ENCODE measurements at regions not wholly inside any gene's neighbourhood (a gene's known extent, or its start where the extent isn't known, plus 50 kb on each side); places are given as distances from the start of the nearest gene placed in this dataset.

DNA sequence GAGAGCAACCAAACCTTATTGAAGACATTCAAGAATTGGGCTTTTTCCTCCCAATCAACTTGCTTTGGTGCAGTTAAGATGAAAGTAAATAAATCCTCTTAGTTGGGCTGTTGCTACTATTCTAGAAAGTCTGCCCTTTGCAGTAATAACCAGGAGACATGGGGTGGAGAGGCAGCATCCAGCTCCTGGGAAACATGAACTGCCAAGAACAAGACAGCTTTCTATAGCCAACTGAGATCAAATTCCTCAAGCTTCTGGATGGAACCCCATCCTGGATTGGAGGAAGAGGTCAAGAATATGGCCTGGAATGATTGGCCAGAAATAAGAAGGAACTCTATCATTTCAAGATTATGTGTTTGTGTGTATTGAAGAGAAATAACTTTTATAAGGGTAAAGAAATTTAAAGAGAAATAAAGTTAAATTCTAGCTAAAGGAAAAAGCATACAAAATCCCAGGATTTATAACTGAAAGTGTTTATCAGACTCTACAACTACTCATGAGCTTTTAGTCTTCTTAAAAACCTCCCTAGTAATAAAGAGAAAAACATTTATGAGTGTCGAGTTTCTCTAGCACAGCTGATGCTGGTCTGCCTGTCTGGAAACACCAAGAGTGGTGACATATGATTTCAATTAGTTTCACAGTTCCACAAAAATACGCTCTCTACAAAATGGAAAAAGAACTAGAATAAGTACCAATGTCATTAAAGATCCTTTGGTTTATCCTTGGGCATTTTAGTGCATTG lies 70.1 kb upstream of the COL1A2 start:
- no peak for DNase-seq

DNA sequence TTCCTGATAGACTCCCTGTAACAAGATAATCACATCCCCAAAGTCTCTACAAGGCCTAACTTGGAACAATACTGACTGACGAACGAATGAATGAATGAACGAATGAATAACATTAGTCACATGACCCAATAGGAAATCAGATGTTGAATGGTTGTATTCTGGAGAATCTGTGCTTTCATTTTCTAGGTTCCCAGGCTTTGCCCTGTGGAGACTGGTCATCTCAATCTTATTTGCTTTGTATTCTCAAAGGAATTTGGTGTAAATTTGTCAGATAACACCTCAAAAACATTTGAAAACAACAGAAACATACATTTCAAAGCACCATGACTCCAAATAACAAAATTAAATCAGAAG lies 69.6 kb upstream of the COL1A2 start:
- DNase-seq = no peak

DNA sequence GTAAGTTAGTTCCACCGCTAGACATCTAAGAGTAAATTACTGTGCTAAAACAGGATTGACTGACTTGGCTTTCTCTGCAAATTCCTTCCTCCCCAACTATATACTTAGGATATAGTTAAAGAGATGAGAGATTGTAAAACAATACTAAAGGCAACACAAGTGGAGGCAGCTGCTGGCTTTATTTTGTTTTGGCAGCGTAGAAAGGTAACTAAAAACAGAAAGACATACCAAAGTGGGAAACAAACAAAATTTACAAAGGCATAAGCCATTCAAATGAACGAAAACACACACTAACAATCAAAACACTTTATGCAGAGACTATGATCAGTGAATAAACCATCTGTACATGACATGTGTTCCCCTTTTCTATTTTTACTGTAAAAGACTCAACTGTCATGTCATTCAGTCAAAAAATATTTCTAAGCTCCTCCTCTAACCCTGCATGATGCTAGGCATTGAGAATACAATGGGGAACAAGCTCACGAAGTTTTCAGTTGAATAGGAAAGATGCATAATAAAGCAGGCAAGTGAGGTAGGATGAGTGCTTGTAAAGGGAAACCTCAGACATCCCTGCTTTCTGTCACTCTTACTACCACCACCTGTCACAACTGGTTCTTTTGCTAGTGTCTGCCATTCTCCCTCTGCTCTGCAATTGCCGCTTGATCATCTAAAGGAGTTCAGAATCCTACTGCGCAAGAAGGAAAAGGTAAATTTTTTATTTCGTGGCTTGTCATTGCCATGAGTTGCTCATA lies 64.2 kb upstream of the COL1A2 start:
- no peak for DNase-seq

DNA sequence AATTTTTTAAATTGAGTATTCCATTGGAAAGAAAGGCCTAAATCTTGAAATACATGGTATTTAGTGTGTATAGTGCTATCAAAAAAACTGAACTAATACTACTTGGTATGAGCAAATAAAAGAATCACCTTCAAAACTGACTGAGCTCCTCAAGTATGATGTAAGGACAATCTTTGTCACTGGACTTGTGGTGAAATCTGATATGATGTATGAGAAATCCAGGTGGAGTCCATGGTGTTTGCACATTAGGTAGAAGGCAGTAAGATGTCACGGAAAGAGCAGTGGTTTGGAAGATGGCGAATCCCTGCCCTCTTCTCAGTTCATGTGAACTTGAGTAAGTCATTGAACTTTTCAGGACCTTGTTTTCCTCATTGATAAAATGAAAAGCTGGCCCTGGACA lies 62.1 kb upstream of the COL1A2 start:
- no peak for DNase-seq

DNA sequence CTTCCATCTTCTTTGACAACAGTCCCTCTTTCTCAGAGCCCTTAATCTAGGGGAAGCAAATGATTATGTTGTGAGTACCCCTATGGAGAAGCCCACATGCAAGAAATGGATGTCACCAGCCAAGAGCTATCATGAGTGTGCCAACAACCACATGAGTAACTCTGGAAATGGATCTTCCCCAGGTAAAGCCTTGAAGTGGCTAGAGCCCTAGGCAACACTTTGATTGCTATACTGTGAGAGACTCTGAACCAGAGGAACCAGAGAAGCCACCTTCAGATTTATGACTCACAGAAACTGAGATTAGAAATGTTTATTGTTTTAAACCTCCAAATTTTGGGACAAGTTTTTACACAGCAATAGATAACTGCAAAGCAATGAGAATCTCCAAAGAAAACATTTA lies 60.9 kb upstream of the COL1A2 start:
- DNase-seq = no peak

DNA sequence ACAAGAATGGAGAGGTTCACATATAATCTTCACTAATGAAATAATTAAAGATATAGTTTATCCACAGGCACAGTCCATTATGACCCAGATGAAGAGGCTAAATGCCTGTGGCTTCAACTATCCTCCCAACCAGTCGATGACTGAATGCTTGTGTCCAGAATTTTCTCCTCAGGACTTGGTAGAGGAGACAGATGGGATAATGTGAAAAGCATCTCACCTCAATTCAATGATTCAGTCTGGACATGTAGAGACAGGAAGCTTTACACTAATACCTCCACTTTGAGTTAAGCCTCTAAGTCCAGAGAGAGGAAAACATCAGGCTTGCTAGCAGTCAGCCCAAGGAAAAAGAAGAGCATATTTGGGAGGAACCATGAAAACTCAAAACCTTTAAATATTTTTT lies 59.1 kb upstream of the COL1A2 start:
- DNase-seq = no peak

DNA sequence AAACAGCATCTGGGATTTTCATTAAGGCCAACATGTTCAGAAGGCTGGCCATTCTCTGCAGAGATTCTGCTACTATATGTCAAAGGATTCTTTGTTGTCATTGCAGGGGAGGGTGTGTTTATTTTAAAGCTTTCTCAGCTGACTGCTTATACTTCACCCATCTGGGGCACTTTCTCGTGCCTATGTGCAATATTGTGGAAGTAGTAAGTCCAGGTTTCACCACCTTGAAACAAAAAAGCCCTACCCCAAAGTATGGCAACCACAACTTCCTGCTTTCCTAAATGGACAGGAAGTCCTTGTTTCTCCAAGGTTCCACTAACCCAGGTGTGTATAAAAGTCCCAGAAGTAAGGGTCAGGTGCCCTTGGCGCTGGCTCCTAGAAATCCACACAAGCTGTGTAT lies 58.7 kb upstream of the COL1A2 start:
- no peak for DNase-seq

DNA sequence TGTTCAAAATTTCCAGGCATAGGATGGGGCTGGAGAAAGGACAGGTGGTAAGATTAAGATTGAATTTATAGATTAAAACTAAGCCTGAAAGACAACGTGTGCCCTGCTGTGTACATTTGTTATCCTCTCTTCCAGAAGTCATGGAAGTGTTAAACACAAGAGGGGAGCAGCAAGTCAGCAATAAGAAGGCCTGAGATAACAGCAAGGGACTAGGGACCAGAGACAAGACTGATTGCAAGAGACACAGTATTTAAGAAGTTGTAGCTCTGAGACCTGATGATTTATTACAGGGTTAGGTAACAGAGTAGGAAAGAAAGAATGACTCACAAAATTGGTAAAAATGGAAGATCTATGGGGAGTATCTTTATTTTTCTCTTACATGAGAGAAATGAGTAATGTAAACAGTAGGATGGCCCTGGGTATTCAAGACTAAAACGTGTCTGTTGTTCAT lies 55.7 kb upstream of the COL1A2 start:
- DNase-seq = no peak

DNA sequence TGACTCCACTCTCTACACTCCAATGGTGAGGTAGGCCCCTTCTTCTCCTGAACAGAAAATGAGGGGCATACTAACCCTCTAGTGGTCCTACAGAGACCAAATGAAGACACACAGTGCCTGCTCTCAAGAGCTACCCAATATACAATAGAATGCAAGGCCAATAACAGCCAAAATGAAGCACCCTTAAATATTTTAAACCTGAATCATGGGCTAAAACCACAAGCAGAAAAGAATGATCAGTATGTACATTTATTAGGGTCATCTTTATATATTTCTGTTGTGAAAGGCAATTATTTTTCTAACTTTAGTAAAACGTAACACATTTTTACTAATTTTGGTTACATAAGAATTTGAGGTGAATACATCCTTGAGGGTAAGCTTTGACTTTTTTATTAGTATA lies 49.9 kb upstream of the COL1A2 start:
- DNase-seq = no peak

Data from CD4-positive, alpha-beta T cell treated with Interleukin-1 beta for 1 hour (primary cell).